ENCODE measurements at regions not wholly inside any gene's neighbourhood (a gene's known extent, or its start where the extent isn't known, plus 50 kb on each side); places are given as distances from the start of the nearest gene placed in this dataset.

- no peak overlapping the region for H3K4me3 ChIP-seq (ENCODE audit: insufficient read depth, low read depth, low read length)
- H3K36me3 ChIP-seq (ENCODE audit: control insufficient read depth, insufficient read depth, low read length), result no peaks in the 10 kb centered on the region
- WGBS, 2 experiments, result 91% methylated on average over 5 of the region's 5 CpGs
- H3K9me3 ChIP-seq (ENCODE audit: control insufficient read depth, low read length), result no peaks in the 10 kb centered on the region
- H3K27ac ChIP-seq (ENCODE audit: insufficient read depth, low read depth, low read length, poor library complexity, severe bottlenecking), result no peak overlapping the region
- no peaks in the 10 kb centered on the region for H3K27me3 ChIP-seq (ENCODE audit: control insufficient read depth, insufficient read depth, low read length, poor library complexity, severe bottlenecking)
- H3K4me1 ChIP-seq (ENCODE audit: control insufficient read depth, insufficient read depth, low read length), result no peaks in the 10 kb centered on the region
Measured at GRCh38 chr19:30785458-30786137, 413.4 kb downstream of the ZNF536 start.

DNA sequence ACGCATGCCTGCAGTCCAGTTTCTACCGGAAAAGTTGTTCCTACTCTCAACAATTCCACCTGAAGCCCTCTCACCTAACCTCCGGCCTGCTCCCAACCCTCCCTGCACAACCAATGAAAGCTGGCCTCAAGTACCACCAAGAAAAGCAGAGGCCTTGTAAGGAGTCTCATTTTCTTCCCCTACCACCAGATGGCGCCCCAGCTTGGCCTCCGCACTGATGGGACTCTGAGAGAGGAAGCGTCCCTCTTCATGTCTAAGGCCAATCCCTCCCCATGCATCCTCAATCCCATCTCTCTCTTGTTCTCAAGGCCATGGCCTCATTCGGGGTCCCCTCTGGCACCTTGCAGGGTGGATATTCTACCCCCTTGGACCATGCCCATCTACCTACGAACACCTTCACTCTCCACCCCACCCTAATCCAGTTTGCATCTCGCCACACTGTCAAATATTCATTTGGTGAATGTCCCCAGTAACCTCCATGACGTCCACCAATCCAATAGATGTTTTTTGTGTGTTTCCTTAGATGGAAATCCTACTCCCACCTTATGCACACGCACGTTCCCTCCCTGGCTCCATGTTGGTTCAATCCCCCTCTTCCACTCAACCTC is 412.8 kb downstream of the ZNF536 start:
- Histone ChIP-seq H3K9me3 (ENCODE audit: control insufficient read depth, low read length) (no peaks in the 10 kb centered on the region), H3K4me3 (ENCODE audit: insufficient read depth, low read depth, low read length) (no peak overlapping the region), H3K36me3 (ENCODE audit: control insufficient read depth, insufficient read depth, low read length) (no peaks in the 10 kb centered on the region), H3K27me3 (ENCODE audit: control insufficient read depth, insufficient read depth, low read length, poor library complexity, severe bottlenecking) (no peaks in the 10 kb centered on the region), H3K27ac (ENCODE audit: insufficient read depth, low read depth, low read length, poor library complexity, severe bottlenecking) (no peak overlapping the region), H3K4me1 (ENCODE audit: control insufficient read depth, insufficient read depth, low read length) (no peaks in the 10 kb centered on the region)
- WGBS, 2 experiments, result 72 to 77% methylated on average over 12 of the region's 12 CpGs

- H3K4me1 ChIP-seq (ENCODE audit: control insufficient read depth, insufficient read depth, low read length), result no peaks in the 10 kb centered on the region
- H3K27me3 ChIP-seq (ENCODE audit: control insufficient read depth, insufficient read depth, low read length, poor library complexity, severe bottlenecking), result no peaks in the 10 kb centered on the region
- no peaks in the 10 kb centered on the region for H3K36me3 ChIP-seq (ENCODE audit: control insufficient read depth, insufficient read depth, low read length)
- WGBS, 2 experiments, result 92 to 94% methylated on average over 7 to 8 of the region's 9 CpGs
- H3K27ac ChIP-seq (ENCODE audit: insufficient read depth, low read depth, low read length, poor library complexity, severe bottlenecking), result no peak overlapping the region
- no peaks in the 10 kb centered on the region for H3K9me3 ChIP-seq (ENCODE audit: control insufficient read depth, low read length)
- no peak overlapping the region for H3K4me3 ChIP-seq (ENCODE audit: insufficient read depth, low read depth, low read length)
Measured at GRCh38 chr19:30783936-30784335, 411.8 kb downstream of the ZNF536 start.

DNA sequence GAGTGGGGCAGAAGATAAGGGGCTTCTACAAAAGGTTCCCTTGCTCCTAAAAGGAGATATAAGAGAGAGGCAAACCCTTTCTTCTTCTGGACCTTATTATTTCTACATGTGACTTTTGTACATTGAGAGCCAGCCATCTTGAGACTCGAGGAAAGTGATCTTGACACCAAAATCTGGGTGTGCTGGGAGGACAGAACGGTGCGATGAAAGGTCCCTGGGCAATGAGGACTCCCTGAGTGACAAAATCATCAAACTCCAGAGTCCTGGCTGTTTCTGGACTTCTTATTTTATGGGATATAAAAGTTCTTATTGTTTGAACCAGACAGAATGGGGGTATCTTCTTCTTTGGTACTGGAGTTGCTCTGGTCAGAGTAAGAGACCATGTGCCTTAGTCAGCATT is 411.0 kb downstream of the ZNF536 start:
- no peaks in the 10 kb centered on the region for H3K27me3 ChIP-seq (ENCODE audit: control insufficient read depth, insufficient read depth, low read length, poor library complexity, severe bottlenecking)
- no peaks in the 10 kb centered on the region for H3K4me1 ChIP-seq (ENCODE audit: control insufficient read depth, insufficient read depth, low read length)
- H3K36me3 ChIP-seq (ENCODE audit: control insufficient read depth, insufficient read depth, low read length), result no peaks in the 10 kb centered on the region
- H3K9me3 ChIP-seq (ENCODE audit: control insufficient read depth, low read length), result no peaks in the 10 kb centered on the region
- H3K4me3 ChIP-seq (ENCODE audit: insufficient read depth, low read depth, low read length), result no peak overlapping the region
- H3K27ac ChIP-seq (ENCODE audit: insufficient read depth, low read depth, low read length, poor library complexity, severe bottlenecking), result no peak overlapping the region
- WGBS, 2 experiments, result 87 to 91% methylated on average over 3 of the region's 3 CpGs

- Histone ChIP-seq H3K9me3 (ENCODE audit: control insufficient read depth, low read length) (no peaks in the 10 kb centered on the region), H3K36me3 (ENCODE audit: control insufficient read depth, insufficient read depth, low read length) (no peaks in the 10 kb centered on the region), H3K27me3 (ENCODE audit: control insufficient read depth, insufficient read depth, low read length, poor library complexity, severe bottlenecking) (no peaks in the 10 kb centered on the region), H3K4me1 (ENCODE audit: control insufficient read depth, insufficient read depth, low read length) (no peaks in the 10 kb centered on the region), H3K4me3 (ENCODE audit: insufficient read depth, low read depth, low read length) (no peak overlapping the region), H3K27ac (ENCODE audit: insufficient read depth, low read depth, low read length, poor library complexity, severe bottlenecking) (no peak overlapping the region)
- WGBS, 2 experiments, result 92 to 95% methylated on average over 9 to 10 of the region's 10 CpGs
Measured at GRCh38 chr19:30781519-30781918, 409.3 kb downstream of the ZNF536 start.

DNA sequence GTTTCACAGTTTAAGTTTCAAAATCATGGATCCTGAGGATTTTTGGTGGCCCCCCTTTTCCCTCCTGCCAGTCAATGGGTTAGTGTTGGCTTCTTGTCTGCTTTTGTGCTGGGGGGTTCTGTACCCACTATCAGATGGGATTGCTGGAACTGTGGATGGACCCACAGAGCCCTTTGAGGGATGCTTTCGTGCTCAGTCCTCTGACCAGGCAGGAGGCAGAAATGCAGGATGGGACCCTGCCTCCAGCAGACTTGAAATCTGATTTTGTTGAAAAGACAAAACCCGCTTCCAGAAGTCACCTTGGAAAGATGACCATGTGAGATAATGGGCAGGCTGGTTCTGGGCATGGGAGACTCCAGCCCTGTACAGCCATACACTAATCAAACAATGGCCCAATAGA is 408.9 kb downstream of the ZNF536 start:
- Histone ChIP-seq H3K27ac (ENCODE audit: insufficient read depth, low read depth, low read length, poor library complexity, severe bottlenecking) (no peak overlapping the region), H3K27me3 (ENCODE audit: control insufficient read depth, insufficient read depth, low read length, poor library complexity, severe bottlenecking) (no peaks in the 10 kb centered on the region), H3K36me3 (ENCODE audit: control insufficient read depth, insufficient read depth, low read length) (no peaks in the 10 kb centered on the region), H3K4me1 (ENCODE audit: control insufficient read depth, insufficient read depth, low read length) (no peaks in the 10 kb centered on the region), H3K4me3 (ENCODE audit: insufficient read depth, low read depth, low read length) (no peak overlapping the region), H3K9me3 (ENCODE audit: control insufficient read depth, low read length) (no peaks in the 10 kb centered on the region)
- 85 to 92% methylated on average over 2 of the region's 2 CpGs for WGBS, 2 experiments

GRCh38 chr19:30780456-30780855 is 408.3 kb downstream of the ZNF536 start:
- Histone ChIP-seq H3K27me3 (ENCODE audit: control insufficient read depth, insufficient read depth, low read length, poor library complexity, severe bottlenecking) (no peaks in the 10 kb centered on the region), H3K4me1 (ENCODE audit: control insufficient read depth, insufficient read depth, low read length) (no peaks in the 10 kb centered on the region), H3K9me3 (ENCODE audit: control insufficient read depth, low read length) (no peaks in the 10 kb centered on the region), H3K27ac (ENCODE audit: insufficient read depth, low read depth, low read length, poor library complexity, severe bottlenecking) (no peak overlapping the region), H3K4me3 (ENCODE audit: insufficient read depth, low read depth, low read length) (no peak overlapping the region), H3K36me3 (ENCODE audit: control insufficient read depth, insufficient read depth, low read length) (no peaks in the 10 kb centered on the region)
- 90 to 97% methylated on average over 2 of the region's 2 CpGs for WGBS, 2 experiments

DNA sequence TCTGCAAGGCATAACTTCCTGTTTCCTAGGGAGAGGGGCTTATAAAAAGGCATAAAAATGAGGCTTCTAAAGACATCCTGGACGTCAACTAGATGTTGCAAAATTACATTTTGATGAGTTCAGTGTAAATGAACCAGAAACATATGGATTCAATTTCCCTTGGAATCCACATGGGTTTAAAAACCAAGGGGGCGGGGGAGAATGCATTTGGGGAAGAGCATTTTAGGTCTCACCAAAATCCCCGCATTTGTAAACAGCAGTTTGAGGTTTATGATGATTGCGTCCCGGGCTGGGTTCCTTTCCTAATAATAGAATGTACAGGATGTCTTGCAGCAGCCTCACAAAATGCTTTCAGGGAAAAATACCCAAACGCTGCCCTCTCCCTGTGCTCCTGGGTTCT is 407.8 kb downstream of the ZNF536 start:
- Histone ChIP-seq H3K27ac (ENCODE audit: insufficient read depth, low read depth, low read length, poor library complexity, severe bottlenecking) (no peak overlapping the region), H3K27me3 (ENCODE audit: control insufficient read depth, insufficient read depth, low read length, poor library complexity, severe bottlenecking) (no peaks in the 10 kb centered on the region), H3K9me3 (ENCODE audit: control insufficient read depth, low read length) (no peaks in the 10 kb centered on the region), H3K4me1 (ENCODE audit: control insufficient read depth, insufficient read depth, low read length) (no peaks in the 10 kb centered on the region), H3K4me3 (ENCODE audit: insufficient read depth, low read depth, low read length) (no peak overlapping the region), H3K36me3 (ENCODE audit: control insufficient read depth, insufficient read depth, low read length) (no peaks in the 10 kb centered on the region)
- WGBS, 2 experiments, result 90 to 92% methylated on average over 6 of the region's 6 CpGs

DNA sequence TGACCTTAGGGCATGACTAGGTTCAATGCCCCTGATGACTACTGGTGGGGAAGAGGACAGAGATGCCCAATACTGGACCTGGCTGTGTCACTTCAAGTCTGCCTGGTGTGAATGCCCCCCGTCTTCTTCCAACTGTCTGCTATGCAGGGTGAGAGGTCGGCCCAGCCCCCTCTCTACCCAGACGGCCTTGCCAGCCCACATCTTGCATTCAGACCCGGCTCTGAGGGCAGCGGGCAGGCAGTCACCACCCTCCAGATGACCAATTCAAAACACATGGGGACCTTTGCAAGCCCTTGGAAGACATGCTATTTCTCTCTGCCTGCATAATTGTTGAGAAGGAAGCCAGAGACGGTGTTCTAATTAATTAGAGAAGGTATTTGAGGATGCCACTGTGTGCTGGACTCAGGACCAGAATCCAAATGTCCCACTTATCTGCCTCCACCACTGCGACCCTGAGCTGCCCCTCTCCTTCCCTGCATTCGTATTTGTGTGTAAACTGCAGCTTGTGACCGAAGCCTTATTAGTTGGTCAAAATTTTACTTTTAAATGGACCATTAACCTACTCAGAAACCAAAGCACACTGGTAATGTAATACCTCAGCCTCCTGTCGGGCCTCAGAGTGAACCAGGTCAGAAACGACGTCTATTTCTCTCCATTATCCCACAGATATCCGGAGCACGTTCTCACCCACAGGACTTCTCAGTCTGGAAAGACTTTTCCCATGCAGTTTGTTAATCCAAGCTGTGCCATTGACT is 407.0 kb downstream of the ZNF536 start:
- no peak overlapping the region for H3K27ac ChIP-seq (ENCODE audit: insufficient read depth, low read depth, low read length, poor library complexity, severe bottlenecking)
- no peaks in the 10 kb centered on the region for H3K4me1 ChIP-seq (ENCODE audit: control insufficient read depth, insufficient read depth, low read length)
- no peak overlapping the region for H3K4me3 ChIP-seq (ENCODE audit: insufficient read depth, low read depth, low read length)
- H3K9me3 ChIP-seq (ENCODE audit: control insufficient read depth, low read length), result no peaks in the 10 kb centered on the region
- no peaks in the 10 kb centered on the region for H3K36me3 ChIP-seq (ENCODE audit: control insufficient read depth, insufficient read depth, low read length)
- WGBS, 2 experiments, result 92 to 96% methylated on average over 14 of the region's 14 CpGs
- H3K27me3 ChIP-seq (ENCODE audit: control insufficient read depth, insufficient read depth, low read length, poor library complexity, severe bottlenecking), result no peaks in the 10 kb centered on the region

- Histone ChIP-seq H3K27me3 (ENCODE audit: control insufficient read depth, insufficient read depth, low read length, poor library complexity, severe bottlenecking) (no peaks in the 10 kb centered on the region), H3K36me3 (ENCODE audit: control insufficient read depth, insufficient read depth, low read length) (no peaks in the 10 kb centered on the region), H3K4me3 (ENCODE audit: insufficient read depth, low read depth, low read length) (no peak overlapping the region), H3K27ac (ENCODE audit: insufficient read depth, low read depth, low read length, poor library complexity, severe bottlenecking) (no peak overlapping the region), H3K4me1 (ENCODE audit: control insufficient read depth, insufficient read depth, low read length) (no peaks in the 10 kb centered on the region), H3K9me3 (ENCODE audit: control insufficient read depth, low read length) (no peaks in the 10 kb centered on the region)
- WGBS, 2 experiments, result 84 to 94% methylated on average over 2 of the region's 2 CpGs
Measured at GRCh38 chr19:30778061-30778460, 405.9 kb downstream of the ZNF536 start.
